CD4-positive, alpha-beta memory T cell (primary cell): ENCODE measurements at regions not wholly inside any gene's neighbourhood (a gene's known extent, or its start where the extent isn't known, plus 50 kb on each side); places are given as distances from the start of the nearest gene placed in this dataset.

Experiments used
- CTCF ChIA-PET: fragments of 350-600 bp; sonication (Branson Sonifier 250); formaldehyde crosslinking; loops from one replicate; lab custom pipeline; 2021; ENCODE audit warnings: inconsistent platforms; ENCODE audit not compliant: partially characterized antibody; lab: Charles Lee
- POLR2A ChIA-PET: fragments of 350-600 bp; sonication (Branson Sonifier 250); formaldehyde crosslinking; loops from one replicate; lab custom pipeline; 2021; ENCODE audit not compliant: partially characterized antibody; lab: Charles Lee
- DNase-seq, 5 donors: peaks; one replicate each; pipeline versions ENCODE4 v3.0.0 to v3.0.0-alpha.2; 2020 to 2022; ENCODE audit warnings: mixed read lengths in 1 of 5
- H3K27ac ChIP-seq: one replicate; pipeline ENCODE4 v1.7.0; 2013; ENCODE audit warnings: low read depth, low read length
- H3K27me3 ChIP-seq: 2 replicates; pipeline ENCODE4 v1.7.0; 2013; ENCODE audit warnings: mild to moderate bottlenecking, low read length, moderate library complexity; ENCODE audit not compliant: insufficient read depth
- H3K36me3 ChIP-seq: 2 replicates; pipeline ENCODE4 v1.7.0; 2013; ENCODE audit warnings: mild to moderate bottlenecking, low read length, moderate library complexity; ENCODE audit not compliant: insufficient read depth
- H3K4me1 ChIP-seq: 2 replicates; pipeline ENCODE4 v1.7.0; 2013; ENCODE audit warnings: mild to moderate bottlenecking, low read length, moderate library complexity; ENCODE audit not compliant: insufficient read depth
- H3K4me3 ChIP-seq, 2 donors: one replicate each; pipeline ENCODE4 v1.7.0; 2013; ENCODE audit warnings: low read length in 2 of 2, mild to moderate bottlenecking in 1 of 2
- H3K9me3 ChIP-seq, 2 donors: one replicate each; pipeline ENCODE4 v1.7.0; 2013; ENCODE audit warnings: low read length in 2 of 2, control low read depth in 1 of 2; ENCODE audit not compliant: control insufficient read depth in 1 of 2
- H3K27ac Mint-ChIP-seq, 7 donors: one replicate each; pipeline ENCODE4 v1.8.0; 2020 to 2021; ENCODE audit warnings: mixed read lengths in 7 of 7, mild to moderate bottlenecking in 6 of 7, inconsistent platforms in 3 of 7, moderate library complexity in 3 of 7
- H3K27me3 Mint-ChIP-seq, 2 donors: one replicate each; pipeline ENCODE4 v1.8.0; 2020 to 2021; ENCODE audit warnings: mixed read lengths in 2 of 2
- H3K36me3 Mint-ChIP-seq, 2 donors: one replicate each; pipeline ENCODE4 v1.8.0; 2020 to 2021; ENCODE audit warnings: mixed read lengths in 2 of 2, inconsistent platforms in 1 of 2, mild to moderate bottlenecking in 1 of 2
- H3K4me1 Mint-ChIP-seq, 4 donors: one replicate each; pipeline ENCODE4 v1.8.0; 2020 to 2021; ENCODE audit warnings: mixed read lengths in 4 of 4, mild to moderate bottlenecking in 1 of 4
- H3K4me3 Mint-ChIP-seq, 8 donors: one replicate each; pipeline ENCODE4 v1.8.0; 2020 to 2021; ENCODE audit warnings: mixed read lengths in 8 of 8, mild to moderate bottlenecking in 7 of 8, moderate library complexity in 6 of 8, inconsistent platforms in 3 of 8
- H3K9me3 Mint-ChIP-seq, 8 donors: one replicate each; pipeline ENCODE4 v1.8.0; 2020 to 2021; ENCODE audit warnings: mixed read lengths in 8 of 8, mild to moderate bottlenecking in 5 of 8, inconsistent platforms in 3 of 8, moderate library complexity in 1 of 8
- intact Hi-C: fragments of 100-400 bp; cut with micrococcal nuclease; formaldehyde crosslinking; loops from one replicate; pipeline ENCODE4 v1.15.1; 2023

DNA sequence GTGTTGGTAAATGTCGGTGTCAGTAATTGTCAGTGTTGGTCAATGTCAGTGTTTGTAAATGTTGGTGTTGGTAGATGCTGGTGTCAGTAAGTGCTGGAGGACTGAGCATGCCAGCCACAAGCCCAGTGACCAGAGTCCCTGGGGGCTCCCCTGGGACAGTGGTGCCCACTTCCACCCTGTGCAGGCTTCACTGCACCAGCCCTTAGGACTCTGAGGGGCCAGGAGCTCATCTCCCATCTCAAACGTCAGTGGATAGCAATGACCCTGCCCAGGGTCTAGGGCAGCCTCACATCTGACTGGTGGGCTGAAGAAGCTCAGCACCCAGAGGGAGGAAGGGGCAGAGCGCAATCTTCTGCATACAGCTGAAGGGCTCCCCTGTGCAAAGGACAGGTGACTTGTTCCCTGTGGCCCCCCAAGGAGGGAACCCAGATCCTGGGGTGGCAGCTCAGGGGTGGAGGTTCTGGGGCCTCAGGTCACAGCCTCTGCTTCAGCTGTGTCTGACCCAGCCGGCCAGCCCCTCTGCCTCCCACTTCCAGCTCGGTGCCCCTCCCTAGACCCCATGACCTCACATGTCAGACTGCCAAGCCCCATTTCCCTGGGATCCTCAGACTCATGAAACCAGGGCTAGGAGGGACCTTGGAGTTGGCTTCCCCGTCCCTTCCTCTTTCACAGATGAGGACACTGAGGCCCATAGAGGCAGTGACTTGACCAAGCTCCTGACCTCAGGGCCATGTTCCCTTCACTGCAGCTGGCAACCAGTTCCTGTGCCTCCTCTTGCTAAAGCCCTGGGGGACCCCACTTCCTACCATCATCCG, 138.4 kb downstream of the CRYBB2 start:
- no peak for DNase-seq
- no peaks in the 10 kb centered on the region for H3K9me3 ChIP-seq
- ChIA-PET POLR2A (no interaction called here), CTCF (interaction anchor here (1.1 to 2.0 kb wide), 2 partner anchors 9 to 156 kb away, joined by 3 to 4 read pairs; no protein-coding TSS in a partner anchor)
- peaks cover 33 to 43% of the 10 kb centered on the region in 2 donors for H3K36me3 Mint-ChIP-seq
- no peak overlapping the region for H3K27ac ChIP-seq
- H3K4me1 ChIP-seq, result no peaks in the 10 kb centered on the region
- H3K27me3 ChIP-seq, result no peaks in the 10 kb centered on the region
- H3K4me3 ChIP-seq, result no peak overlapping the region
- peaks cover 0 to 7% (median 2%) of the 10 kb centered on the region in 4 donors for H3K4me1 Mint-ChIP-seq
- no peaks in the 10 kb centered on the region for H3K27me3 Mint-ChIP-seq
- peaks cover 21% of the 10 kb centered on the region for H3K36me3 ChIP-seq
- H3K9me3 Mint-ChIP-seq, result no peaks in the 10 kb centered on the region
- H3K27ac Mint-ChIP-seq, result peak overlapping the region in 1 of 7 donors; percentile 85
- H3K4me3 Mint-ChIP-seq, result no peak overlapping the region
- intact Hi-C loops, result no loop called here

DNA sequence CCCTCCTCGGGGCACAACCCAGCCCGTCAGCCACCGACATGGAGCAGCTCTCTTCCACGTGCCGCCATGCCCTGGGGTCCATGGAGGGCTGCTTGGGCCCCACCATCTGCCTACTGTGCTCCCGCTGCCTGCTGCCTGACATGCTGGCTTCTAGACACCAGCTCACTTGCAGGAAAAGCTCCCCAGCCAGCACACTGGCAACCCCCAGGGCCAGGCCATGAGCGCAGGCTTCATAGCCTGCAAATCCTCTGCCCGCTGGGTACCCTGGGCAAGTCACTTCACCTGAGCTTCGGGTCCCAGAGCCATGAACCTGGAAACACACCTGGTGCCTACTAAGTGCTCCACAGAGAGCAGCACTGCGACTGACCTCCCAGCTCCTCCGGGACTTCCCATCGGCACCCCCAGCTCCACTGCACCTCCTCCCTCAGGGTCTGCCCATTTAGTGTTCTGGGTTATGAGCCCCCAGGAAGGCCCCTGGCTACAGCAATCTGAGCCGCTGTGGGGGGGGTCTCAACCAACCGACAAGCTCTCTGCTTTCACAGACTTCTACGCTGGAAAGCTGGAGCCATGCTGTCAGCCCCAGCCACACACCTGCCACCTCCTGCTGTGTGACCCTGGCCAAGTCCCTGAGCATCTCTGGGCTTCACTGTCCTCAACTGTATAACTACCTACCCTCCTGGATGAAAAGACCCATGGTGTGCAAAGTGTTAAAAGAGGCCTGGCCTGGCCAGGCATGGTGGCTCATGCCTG, 139.2 kb downstream of the CRYBB2 start:
- peaks cover 0 to 7% (median 2%) of the 10 kb centered on the region in 4 donors for H3K4me1 Mint-ChIP-seq
- H3K4me3 Mint-ChIP-seq, result peak overlapping the region in 1 of 8 donors; percentile 53
- ChIA-PET CTCF (interaction anchor here (1.1 to 2.0 kb wide), 2 partner anchors 8 to 157 kb away, joined by 3 to 4 read pairs; no protein-coding TSS in a partner anchor), POLR2A (no interaction called here)
- H3K9me3 ChIP-seq, result no peaks in the 10 kb centered on the region
- H3K36me3 ChIP-seq, result peaks cover 21% of the 10 kb centered on the region
- H3K4me1 ChIP-seq, result no peaks in the 10 kb centered on the region
- no peaks in the 10 kb centered on the region for H3K27me3 Mint-ChIP-seq
- H3K27ac ChIP-seq, result no peak overlapping the region
- no peak overlapping the region for H3K4me3 ChIP-seq
- no peak for DNase-seq
- peak overlapping the region in 1 of 7 donors; percentile 85 for H3K27ac Mint-ChIP-seq
- H3K9me3 Mint-ChIP-seq, result no peaks in the 10 kb centered on the region
- H3K36me3 Mint-ChIP-seq, result peaks cover 30 to 38% of the 10 kb centered on the region in 2 donors
- intact Hi-C loops, result no loop called here
- H3K27me3 ChIP-seq, result no peaks in the 10 kb centered on the region

DNA sequence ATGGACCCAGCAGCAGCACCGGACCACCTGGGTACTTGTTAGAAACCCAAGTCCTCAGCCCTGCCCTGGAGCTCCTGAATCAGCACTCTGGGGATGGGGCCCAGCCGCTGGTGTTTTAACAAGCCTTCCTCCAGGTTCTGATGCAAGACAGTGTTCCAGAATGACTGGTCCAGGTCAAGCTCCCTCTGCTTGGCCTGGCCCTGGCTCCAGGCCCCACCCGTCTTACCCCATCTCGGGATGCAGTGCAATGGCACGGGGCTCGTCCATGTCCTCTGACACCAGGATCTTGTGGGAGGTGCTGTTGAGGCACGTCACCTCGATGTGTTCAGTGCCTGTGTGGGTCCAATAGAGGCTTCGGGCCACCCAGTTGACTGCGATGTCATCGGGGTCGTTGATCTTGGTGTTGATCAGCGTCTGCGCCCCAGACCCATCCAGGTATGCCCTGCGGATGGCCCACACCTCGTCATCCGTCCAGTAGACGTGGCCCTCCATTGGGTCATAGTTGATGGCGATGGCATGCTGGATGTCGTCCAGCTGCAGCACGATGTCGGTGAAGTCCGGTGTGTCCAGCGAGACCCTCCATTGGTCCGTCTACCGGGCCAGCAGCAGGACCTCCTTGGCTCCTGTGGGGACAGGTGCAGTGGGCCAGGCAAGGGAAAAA, 140.3 kb downstream of the CRYBB2 start:
- POLR2A ChIA-PET, result no interaction called here
- H3K4me3 ChIP-seq, result no peak overlapping the region
- H3K27ac ChIP-seq, result no peak overlapping the region
- no peaks in the 10 kb centered on the region for H3K27me3 Mint-ChIP-seq
- intact Hi-C loops, result no loop called here
- DNase-seq, result no peak
- no peak overlapping the region for H3K4me3 Mint-ChIP-seq
- H3K36me3 ChIP-seq, result peaks cover 12% of the 10 kb centered on the region
- H3K4me1 ChIP-seq, result no peaks in the 10 kb centered on the region
- peaks cover 19 to 27% of the 10 kb centered on the region in 2 donors for H3K36me3 Mint-ChIP-seq
- peaks cover 0 to 7% (median 2%) of the 10 kb centered on the region in 4 donors for H3K4me1 Mint-ChIP-seq
- H3K27ac Mint-ChIP-seq, result no peak overlapping the region
- CTCF ChIA-PET, result interaction anchor here (1.4 kb wide), 1 partner anchor 13 kb away, joined by 4 read pairs; no protein-coding TSS in a partner anchor
- H3K9me3 Mint-ChIP-seq, result no peaks in the 10 kb centered on the region
- H3K9me3 ChIP-seq, result no peaks in the 10 kb centered on the region
- no peaks in the 10 kb centered on the region for H3K27me3 ChIP-seq

DNA sequence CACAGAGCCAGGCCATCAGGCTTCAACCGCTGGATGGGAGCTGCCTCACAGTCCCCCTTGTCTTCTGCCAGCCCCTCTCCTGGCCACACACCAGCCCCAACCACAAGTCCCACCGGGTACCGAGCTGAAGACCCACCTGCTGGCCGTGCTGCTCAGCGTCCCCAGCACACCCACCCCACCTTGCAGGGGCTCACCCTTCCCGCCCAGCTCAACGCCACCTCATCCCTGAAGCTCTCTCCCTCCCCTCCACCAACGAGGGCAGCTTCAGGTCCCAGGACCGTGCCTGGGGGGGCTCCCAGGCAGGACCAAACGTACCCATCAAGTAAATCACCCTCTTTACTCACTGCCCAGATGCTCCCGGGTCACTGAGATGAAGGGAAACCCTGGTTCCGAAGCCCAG, 141.0 kb downstream of the CRYBB2 start:
- Mint-ChIP-seq H3K27me3 (no peaks in the 10 kb centered on the region), H3K4me3 (no peak overlapping the region), H3K9me3 (no peaks in the 10 kb centered on the region), H3K27ac (no peak overlapping the region), H3K36me3 (peaks cover 19 to 26% of the 10 kb centered on the region in 2 donors), H3K4me1 (peaks cover 0 to 11% (median 2%) of the 10 kb centered on the region in 4 donors)
- CTCF ChIA-PET, result interaction anchor here (1.0 to 1.4 kb wide), 3 partner anchors 11 to 14 kb away, joined by 3 to 4 read pairs (median 3); no protein-coding TSS in a partner anchor
- no peaks in the 10 kb centered on the region for H3K27me3 ChIP-seq
- POLR2A ChIA-PET, result no interaction called here
- H3K27ac ChIP-seq, result no peak overlapping the region
- no peaks in the 10 kb centered on the region for H3K4me1 ChIP-seq
- intact Hi-C loops, result no loop called here
- no peaks in the 10 kb centered on the region for H3K9me3 ChIP-seq
- H3K36me3 ChIP-seq, result peaks cover 12% of the 10 kb centered on the region
- no peak overlapping the region for H3K4me3 ChIP-seq
- DNase-seq, result no peak

DNA sequence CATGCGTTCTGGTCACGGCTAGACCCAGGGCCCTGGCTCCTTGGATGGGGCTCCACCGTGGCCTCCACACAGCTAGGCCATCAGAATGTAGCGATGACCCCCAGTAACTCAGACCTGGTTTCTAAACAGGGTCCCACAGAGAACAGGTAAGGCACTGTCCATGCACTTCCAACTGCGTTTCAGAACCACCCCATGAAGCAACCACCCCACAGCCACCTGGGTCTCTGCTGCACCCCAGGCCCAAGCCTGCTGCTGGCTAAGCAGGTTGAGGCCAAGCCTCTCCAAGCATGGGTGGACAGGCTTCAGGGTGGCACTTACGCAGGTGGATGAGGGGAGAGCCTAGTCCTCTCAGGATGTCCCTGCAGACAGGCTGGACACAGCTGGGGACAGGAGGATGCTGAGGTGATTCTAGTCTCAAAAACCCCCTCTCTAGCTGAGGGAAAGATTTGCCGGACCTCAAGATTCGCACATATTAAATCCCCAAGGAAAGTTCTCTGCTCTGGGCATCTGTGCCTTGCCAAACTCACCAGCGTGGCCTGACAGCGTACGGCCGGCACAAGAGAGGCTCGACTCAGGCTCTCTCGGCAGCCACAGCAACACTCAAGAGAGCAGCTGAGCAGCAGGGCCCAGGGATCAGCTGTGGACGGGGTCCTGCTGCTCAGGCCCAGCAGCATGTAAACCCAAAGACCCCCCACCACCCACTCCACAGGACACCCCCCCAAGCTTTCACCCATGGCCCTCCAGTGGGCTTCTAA, 141.6 kb downstream of the CRYBB2 start:
- H3K9me3 Mint-ChIP-seq, result no peaks in the 10 kb centered on the region
- no peak overlapping the region for H3K27ac Mint-ChIP-seq
- no peak overlapping the region for H3K4me3 Mint-ChIP-seq
- H3K27me3 Mint-ChIP-seq, result no peaks in the 10 kb centered on the region
- no peak for DNase-seq
- no peaks in the 10 kb centered on the region for H3K9me3 ChIP-seq
- H3K36me3 Mint-ChIP-seq, result peaks cover 16 to 24% of the 10 kb centered on the region in 2 donors
- peaks cover 12% of the 10 kb centered on the region for H3K36me3 ChIP-seq
- H3K27me3 ChIP-seq, result no peaks in the 10 kb centered on the region
- H3K4me1 Mint-ChIP-seq, result peaks cover 0 to 11% (median 2%) of the 10 kb centered on the region in 4 donors
- H3K4me3 ChIP-seq, result no peak overlapping the region
- no peaks in the 10 kb centered on the region for H3K4me1 ChIP-seq
- intact Hi-C loops, result no loop called here
- CTCF ChIA-PET, result interaction anchor here (1.0 to 1.4 kb wide), 4 partner anchors 10 to 38 kb away, joined by 3 to 4 read pairs (median 4); no protein-coding TSS in a partner anchor
- H3K27ac ChIP-seq, result no peak overlapping the region
- POLR2A ChIA-PET, result no interaction called here

DNA sequence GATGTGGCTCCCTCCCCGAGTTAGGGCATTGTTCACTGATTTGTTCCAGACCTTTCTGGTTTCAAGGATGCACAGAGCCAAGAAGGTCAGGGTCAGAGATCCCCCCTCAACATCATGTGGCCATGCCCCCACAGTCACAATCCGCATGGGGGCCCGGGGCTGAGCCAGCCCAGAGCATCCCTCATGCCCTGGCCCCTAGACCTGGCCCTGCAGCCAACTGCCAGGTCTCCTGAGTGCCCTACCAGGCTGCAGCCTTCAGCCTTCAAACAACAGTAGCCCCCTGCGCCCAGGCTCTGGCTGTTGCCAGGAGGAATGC, 142.4 kb downstream of the CRYBB2 start:
- H3K9me3 Mint-ChIP-seq, result no peaks in the 10 kb centered on the region
- H3K27ac Mint-ChIP-seq, result no peak overlapping the region
- no peaks in the 10 kb centered on the region for H3K9me3 ChIP-seq
- intact Hi-C loops, result no loop called here
- no peak overlapping the region for H3K4me3 Mint-ChIP-seq
- H3K27me3 Mint-ChIP-seq, result no peaks in the 10 kb centered on the region
- CTCF ChIA-PET, result interaction anchor here (1.1 to 1.9 kb wide), 6 partner anchors 10 to 281 kb away, joined by 3 to 8 read pairs (median 4); no protein-coding TSS in a partner anchor
- no peaks in the 10 kb centered on the region for H3K4me1 ChIP-seq
- DNase-seq, result no peak
- H3K4me3 ChIP-seq, result no peak overlapping the region
- H3K36me3 ChIP-seq, result peaks cover 12% of the 10 kb centered on the region
- no peak overlapping the region for H3K27ac ChIP-seq
- H3K27me3 ChIP-seq, result no peaks in the 10 kb centered on the region
- peaks cover 8 to 18% of the 10 kb centered on the region in 2 donors for H3K36me3 Mint-ChIP-seq
- peaks cover 0 to 11% (median 2%) of the 10 kb centered on the region in 4 donors for H3K4me1 Mint-ChIP-seq
- POLR2A ChIA-PET, result no interaction called here
